ENCODE measurements at regions not wholly inside any gene's neighbourhood (a gene's known extent, or its start where the extent isn't known, plus 50 kb on each side); places are given as distances from the start of the nearest gene placed in this dataset.

GRCh38 chr2:65565681-65566080 is 133.3 kb upstream of the SPRED2 start:
- ChIA-PET CTCF (interaction anchor here (1.0 kb wide), 1 partner anchor 9 kb away, joined by 3 read pairs; no protein-coding TSS in a partner anchor), POLR2A (no interaction called here)

- ChIA-PET POLR2A (no interaction called here), CTCF (interaction anchor here (1.0 kb wide), 1 partner anchor 10 kb away, joined by 3 read pairs; no protein-coding TSS in a partner anchor)
Observed at GRCh38 chr2:65564299-65564698, 131.9 kb upstream of the SPRED2 start.

GRCh38 chr2:65562890-65563289 is 130.5 kb upstream of the SPRED2 start:
- ChIA-PET POLR2A (no interaction called here), CTCF (no interaction called here)

GRCh38 chr2:65558743-65559142 is 126.3 kb upstream of the SPRED2 start:
- CTCF ChIA-PET, result no interaction called here
- POLR2A ChIA-PET, result no interaction called here

GRCh38 chr2:65557616-65558573 is 125.5 kb upstream of the SPRED2 start:
- CTCF ChIA-PET, result interaction anchor here (1.2 kb wide), 1 partner anchor 16 kb away, joined by 3 read pairs; no protein-coding TSS in a partner anchor
- POLR2A ChIA-PET, result no interaction called here

GRCh38 chr2:65554765-65555591 is 122.6 kb upstream of the SPRED2 start:
- ChIA-PET CTCF (no interaction called here), POLR2A (interaction anchor here (0.6 kb wide), 1 partner anchor 16 kb away, joined by 3 read pairs; no protein-coding TSS in a partner anchor)

- ChIA-PET CTCF (interaction anchor here (0.7 kb wide), 1 partner anchor 290 kb away, joined by 4 read pairs; no protein-coding TSS in a partner anchor), POLR2A (no interaction called here)
Observed at GRCh38 chr2:65553504-65554074, 121.2 kb upstream of the SPRED2 start.

- ChIA-PET POLR2A (no interaction called here), CTCF (no interaction called here)
Observed at GRCh38 chr2:65551528-65551927, 119.1 kb upstream of the SPRED2 start.

GRCh38 chr2:65550246-65550645 is 117.8 kb upstream of the SPRED2 start:
- POLR2A ChIA-PET, result no interaction called here
- CTCF ChIA-PET, result no interaction called here

- ChIA-PET POLR2A (no interaction called here), CTCF (no interaction called here)
Observed at GRCh38 chr2:65549631-65550030, 117.2 kb upstream of the SPRED2 start.

GRCh38 chr2:65549257-65549627 is 116.8 kb upstream of the SPRED2 start:
- CTCF ChIA-PET, result no interaction called here

GRCh38 chr2:65548576-65549256 is 116.3 kb upstream of the SPRED2 start:
- POLR2A ChIA-PET, result no interaction called here
- CTCF ChIA-PET, result no interaction called here

More at GRCh38 chr2:65549257-65549627, 116.8 kb upstream of the SPRED2 start:
- POLR2A ChIA-PET, result no interaction called here

- ChIA-PET POLR2A (no interaction called here), CTCF (interaction anchor here (0.6 kb wide), 1 partner anchor 26 kb away, joined by 6 read pairs; no protein-coding TSS in a partner anchor)
Observed at GRCh38 chr2:65548064-65548463, 115.7 kb upstream of the SPRED2 start.

- ChIA-PET POLR2A (no interaction called here), CTCF (interaction anchor here (0.5 to 0.6 kb wide), 2 partner anchors 29 to 33 kb away, joined by 3 read pairs; no protein-coding TSS in a partner anchor)
Observed at GRCh38 chr2:65545837-65546805, 113.7 kb upstream of the SPRED2 start.

- POLR2A ChIA-PET, result no interaction called here
- CTCF ChIA-PET, result no interaction called here
Observed at GRCh38 chr2:65541773-65542172, 109.4 kb upstream of the SPRED2 start.

GRCh38 chr2:65539633-65540032 is 107.2 kb upstream of the SPRED2 start:
- POLR2A ChIA-PET, result no interaction called here
- CTCF ChIA-PET, result no interaction called here

GRCh38 chr2:65537651-65538385 is 105.4 kb upstream of the SPRED2 start:
- CTCF ChIA-PET, result no interaction called here
- POLR2A ChIA-PET, result no interaction called here

GRCh38 chr2:65536596-65536995 is 104.2 kb upstream of the SPRED2 start:
- ChIA-PET POLR2A (no interaction called here), CTCF (interaction anchor here (0.7 kb wide), 2 partner anchors 203 to 831 kb away, joined by 3 read pairs; no protein-coding TSS in a partner anchor)

All from activated CD8-positive, alpha-beta memory T cell treated with anti-CD3 and anti-CD28 coated beads for 36 hours (primary cell).